ENCODE measurements at regions not wholly inside any gene's neighbourhood (a gene's known extent, or its start where the extent isn't known, plus 50 kb on each side); places are given as distances from the start of the nearest gene placed in this dataset.

GRCh38 chr4:125527681-125528080 lies 212.9 kb downstream of the FAT4 start:
- no peak for DNase-seq
- no peaks in the 10 kb centered on the region for H3K9me3 ChIP-seq
- no peak overlapping the region for H3K27ac ChIP-seq
- no peaks in the 10 kb centered on the region for H3K36me3 ChIP-seq
- no peak overlapping the region for H3K4me3 ChIP-seq
- intact Hi-C loops (cut with DNase I) = no loop called here
- WGBS, 3 donors = 65 to 77% (median 76%) methylated on average over 1 of the region's 1 CpG
- TF ChIP-seq POLR2A (IDR thresholded peaks at IDR 0.05) (no peak), EP300 (IDR thresholded peaks at IDR 0.05) (no peak)
- TF ChIP-seq, protein P1, sequence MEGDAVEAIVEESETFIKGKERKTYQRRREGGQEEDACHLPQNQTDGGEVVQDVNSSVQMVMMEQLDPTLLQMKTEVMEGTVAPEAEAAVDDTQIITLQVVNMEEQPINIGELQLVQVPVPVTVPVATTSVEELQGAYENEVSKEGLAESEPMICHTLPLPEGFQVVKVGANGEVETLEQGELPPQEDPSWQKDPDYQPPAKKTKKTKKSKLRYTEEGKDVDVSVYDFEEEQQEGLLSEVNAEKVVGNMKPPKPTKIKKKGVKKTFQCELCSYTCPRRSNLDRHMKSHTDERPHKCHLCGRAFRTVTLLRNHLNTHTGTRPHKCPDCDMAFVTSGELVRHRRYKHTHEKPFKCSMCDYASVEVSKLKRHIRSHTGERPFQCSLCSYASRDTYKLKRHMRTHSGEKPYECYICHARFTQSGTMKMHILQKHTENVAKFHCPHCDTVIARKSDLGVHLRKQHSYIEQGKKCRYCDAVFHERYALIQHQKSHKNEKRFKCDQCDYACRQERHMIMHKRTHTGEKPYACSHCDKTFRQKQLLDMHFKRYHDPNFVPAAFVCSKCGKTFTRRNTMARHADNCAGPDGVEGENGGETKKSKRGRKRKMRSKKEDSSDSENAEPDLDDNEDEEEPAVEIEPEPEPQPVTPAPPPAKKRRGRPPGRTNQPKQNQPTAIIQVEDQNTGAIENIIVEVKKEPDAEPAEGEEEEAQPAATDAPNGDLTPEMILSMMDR (IDR thresholded peaks at IDR 0.05) = no peak
- H3K4me1 ChIP-seq (ENCODE audit: insufficient read depth) = no peaks in the 10 kb centered on the region
- no peaks in the 10 kb centered on the region for H3K27me3 ChIP-seq

DNA sequence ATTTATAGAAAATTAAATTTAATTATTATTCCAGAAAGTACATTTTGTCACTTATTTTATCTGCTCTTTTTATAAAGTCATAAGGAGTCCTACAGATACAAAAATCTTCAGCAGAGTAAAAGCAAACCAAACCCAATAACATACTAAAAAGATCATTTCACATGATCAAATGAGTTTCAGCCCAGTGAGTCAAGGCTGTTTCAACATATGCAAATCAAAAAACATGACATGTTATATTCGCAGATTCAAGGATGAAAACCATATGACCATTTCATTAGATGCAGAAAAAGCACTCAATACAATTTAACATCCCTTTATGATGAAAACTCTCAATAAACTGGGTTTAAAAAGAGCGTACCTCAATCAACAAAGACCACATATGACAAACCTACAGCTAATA lies 214.3 kb downstream of the FAT4 start:
- no peak overlapping the region for H3K27ac ChIP-seq
- 88 to 92% (median 91%) methylated on average over 2 of the region's 2 CpGs for WGBS, 3 donors
- no peak overlapping the region for H3K4me3 ChIP-seq
- H3K9me3 ChIP-seq = no peaks in the 10 kb centered on the region
- H3K36me3 ChIP-seq = no peaks in the 10 kb centered on the region
- DNase-seq = no peak
- no peaks in the 10 kb centered on the region for H3K4me1 ChIP-seq (ENCODE audit: insufficient read depth)
- intact Hi-C loops (cut with DNase I) = no loop called here
- TF ChIP-seq, protein P1 (IDR thresholded peaks at IDR 0.05) = no peak
- TF ChIP-seq POLR2A (IDR thresholded peaks at IDR 0.05) (no peak), EP300 (IDR thresholded peaks at IDR 0.05) (no peak)
- H3K27me3 ChIP-seq = no peaks in the 10 kb centered on the region

GRCh38 chr4:125538670-125539069 lies 223.9 kb downstream of the FAT4 start:
- WGBS, 3 donors = 0 to 9% (median 5%) methylated on average over 1 of the region's 1 CpG

GRCh38 chr4:125539691-125540090 lies 224.9 kb downstream of the FAT4 start:
- 82 to 92% (median 86%) methylated on average over 2 of the region's 2 CpGs for WGBS, 3 donors
- Histone ChIP-seq H3K4me1 (ENCODE audit: insufficient read depth) (no peaks in the 10 kb centered on the region), H3K27me3 (no peaks in the 10 kb centered on the region), H3K27ac (no peak overlapping the region), H3K4me3 (no peak overlapping the region), H3K36me3 (no peaks in the 10 kb centered on the region), H3K9me3 (no peaks in the 10 kb centered on the region)
- intact Hi-C loops (cut with DNase I) = no loop called here
- no peak for DNase-seq
- TF ChIP-seq, protein P1 (IDR thresholded peaks at IDR 0.05) = no peak
- no peak for TF ChIP-seq EP300 (IDR thresholded peaks at IDR 0.05)
- no peak for TF ChIP-seq POLR2A (IDR thresholded peaks at IDR 0.05)

More at GRCh38 chr4:125538670-125539069, 223.9 kb downstream of the FAT4 start:
- TF ChIP-seq EP300 (IDR thresholded peaks at IDR 0.05) = no peak
- TF ChIP-seq, protein P1 (IDR thresholded peaks at IDR 0.05) = no peak
- TF ChIP-seq POLR2A (IDR thresholded peaks at IDR 0.05) = no peak
- no peak for DNase-seq
- Histone ChIP-seq H3K27me3 (no peaks in the 10 kb centered on the region), H3K4me1 (ENCODE audit: insufficient read depth) (no peaks in the 10 kb centered on the region), H3K27ac (no peak overlapping the region), H3K4me3 (no peak overlapping the region), H3K9me3 (no peaks in the 10 kb centered on the region), H3K36me3 (no peaks in the 10 kb centered on the region)
- intact Hi-C loops (cut with DNase I) = no loop called here
